H1 (cell line): ENCODE measurements at regions not wholly inside any gene's neighbourhood (a gene's known extent, or its start where the extent isn't known, plus 50 kb on each side); places are given as distances from the start of the nearest gene placed in this dataset.

Experiments used
- BCL11A ChIP-seq, 2 experiments: IDR thresholded peaks; one replicate each; pipeline ENCODE4 v1.6.1; 2011; ENCODE audit warnings: low read depth in 2 of 2, low read length in 2 of 2, mild to moderate bottlenecking in 2 of 2
- CHD7 ChIP-seq: fragments of 300-600 bp; sonication (generic); IDR thresholded peaks from 2 replicates; pipeline ENCODE4 v1.7.1; 2012; ENCODE audit warnings: low read length, moderate library complexity, mild to moderate bottlenecking, inconsistent platforms; ENCODE audit not compliant: insufficient replicate concordance
- HDAC6 ChIP-seq: IDR thresholded peaks from one replicate; pipeline ENCODE4 v1.7.1; 2012; ENCODE audit warnings: low read depth, mild to moderate bottlenecking, inconsistent platforms, low read length, moderate library complexity
- MAX ChIP-seq: IDR thresholded peaks from 2 replicates; pipeline ENCODE4 v1.6.1; 2012; ENCODE audit warnings: inconsistent platforms
- SP1 ChIP-seq: IDR thresholded peaks from 2 replicates; pipeline ENCODE4 v1.6.1; 2011; ENCODE audit warnings: low read depth, low read length

GRCh38 chr21:34008618-34009017, 64.8 kb upstream of the MRPS6 start (continued):
- TF ChIP-seq SP1 (no peak), MAX (no peak), BCL11A (IDR thresholded peaks at IDR 0.05; ENCODE audit: low read depth in 2 of 2, low read length in 2 of 2) (no peak), HDAC6 (no peak), CHD7 (no peak)
